Lower leg skin (tissue), 3 donors: ENCODE measurements at regions not wholly inside any gene's neighbourhood (a gene's known extent, or its start where the extent isn't known, plus 50 kb on each side); places are given as distances from the start of the nearest gene placed in this dataset.

Experiments used
- POLR2A ChIP-seq, 2 donors: fragments of 450-650 bp; IDR thresholded peaks; one replicate each; pipeline ENCODE4 v1.6.1; 2016 to 2017; ENCODE audit warnings: antibody characterized with exemption in 2 of 2, mild to moderate bottlenecking in 1 of 2, moderate library complexity in 1 of 2
- TF ChIP-seq, protein P1 (sequence below), 3 donors: fragments of 450-650 bp; IDR thresholded peaks; one replicate each; pipeline ENCODE4 v1.5.1; 2016; ENCODE audit warnings: antibody characterized with exemption in 3 of 3, mild to moderate bottlenecking in 3 of 3, moderate library complexity in 2 of 3

GRCh38 chrX:143935601-143936000, 51.7 kb downstream of the UBE2NL start:
- TF ChIP-seq, protein P1, sequence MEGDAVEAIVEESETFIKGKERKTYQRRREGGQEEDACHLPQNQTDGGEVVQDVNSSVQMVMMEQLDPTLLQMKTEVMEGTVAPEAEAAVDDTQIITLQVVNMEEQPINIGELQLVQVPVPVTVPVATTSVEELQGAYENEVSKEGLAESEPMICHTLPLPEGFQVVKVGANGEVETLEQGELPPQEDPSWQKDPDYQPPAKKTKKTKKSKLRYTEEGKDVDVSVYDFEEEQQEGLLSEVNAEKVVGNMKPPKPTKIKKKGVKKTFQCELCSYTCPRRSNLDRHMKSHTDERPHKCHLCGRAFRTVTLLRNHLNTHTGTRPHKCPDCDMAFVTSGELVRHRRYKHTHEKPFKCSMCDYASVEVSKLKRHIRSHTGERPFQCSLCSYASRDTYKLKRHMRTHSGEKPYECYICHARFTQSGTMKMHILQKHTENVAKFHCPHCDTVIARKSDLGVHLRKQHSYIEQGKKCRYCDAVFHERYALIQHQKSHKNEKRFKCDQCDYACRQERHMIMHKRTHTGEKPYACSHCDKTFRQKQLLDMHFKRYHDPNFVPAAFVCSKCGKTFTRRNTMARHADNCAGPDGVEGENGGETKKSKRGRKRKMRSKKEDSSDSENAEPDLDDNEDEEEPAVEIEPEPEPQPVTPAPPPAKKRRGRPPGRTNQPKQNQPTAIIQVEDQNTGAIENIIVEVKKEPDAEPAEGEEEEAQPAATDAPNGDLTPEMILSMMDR (IDR thresholded peaks at IDR 0.05), result no peak
- TF ChIP-seq POLR2A (IDR thresholded peaks at IDR 0.05), result no peak
